ENCODE measurements at regions not wholly inside any gene's neighbourhood (a gene's known extent, or its start where the extent isn't known, plus 50 kb on each side); places are given as distances from the start of the nearest gene placed in this dataset.

DNA sequence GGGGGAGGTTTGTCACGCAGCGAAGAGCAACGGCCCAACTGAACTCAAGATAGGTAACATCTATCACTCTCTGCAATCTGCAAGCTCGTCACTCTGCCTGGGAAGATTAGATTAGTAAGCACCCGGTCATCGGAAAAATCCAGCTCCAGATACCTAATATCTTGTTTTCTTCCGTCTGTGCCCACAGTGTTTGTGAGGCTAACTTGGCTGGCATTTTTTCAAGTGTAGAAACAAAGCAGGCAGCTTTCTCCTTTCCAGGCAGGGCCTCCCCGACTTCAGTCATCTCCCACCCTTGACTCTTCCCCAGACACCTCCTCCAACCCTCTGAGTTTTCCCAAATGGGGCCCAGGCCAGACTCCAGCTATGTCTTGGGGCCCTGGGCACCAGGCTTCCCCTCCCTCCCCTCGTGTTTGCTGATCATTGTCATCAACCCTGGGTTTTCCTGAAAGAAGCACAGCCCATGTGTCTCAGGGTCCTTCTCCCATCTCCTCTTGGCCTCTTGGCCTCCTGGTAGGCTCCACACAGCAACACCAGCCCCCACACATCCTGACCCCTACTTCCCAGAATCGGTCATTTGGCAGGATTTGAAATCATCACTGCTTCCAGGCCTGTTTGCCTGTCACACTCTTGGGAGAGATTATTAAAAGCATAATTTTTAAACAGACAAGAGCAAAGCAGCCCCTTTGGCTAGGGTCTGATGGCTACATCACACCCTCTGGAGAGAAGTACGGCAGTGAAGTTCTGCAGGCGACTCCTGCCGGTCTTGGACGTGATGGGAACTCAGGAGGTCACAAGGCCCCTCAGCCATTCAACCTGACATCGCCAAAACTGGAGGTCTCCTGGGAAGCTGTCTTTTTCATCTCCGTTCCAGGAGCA lies 144.9 kb upstream of the ID2 start (continued):
- TF ChIP-seq, protein P1, sequence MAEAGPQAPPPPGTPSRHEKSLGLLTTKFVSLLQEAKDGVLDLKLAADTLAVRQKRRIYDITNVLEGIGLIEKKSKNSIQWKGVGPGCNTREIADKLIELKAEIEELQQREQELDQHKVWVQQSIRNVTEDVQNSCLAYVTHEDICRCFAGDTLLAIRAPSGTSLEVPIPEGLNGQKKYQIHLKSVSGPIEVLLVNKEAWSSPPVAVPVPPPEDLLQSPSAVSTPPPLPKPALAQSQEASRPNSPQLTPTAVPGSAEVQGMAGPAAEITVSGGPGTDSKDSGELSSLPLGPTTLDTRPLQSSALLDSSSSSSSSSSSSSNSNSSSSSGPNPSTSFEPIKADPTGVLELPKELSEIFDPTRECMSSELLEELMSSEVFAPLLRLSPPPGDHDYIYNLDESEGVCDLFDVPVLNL (CRISPR knock-in tag; IDR thresholded peaks at IDR 0.05; ENCODE audit: low read depth), result no peak
- TF ChIP-seq POLR2AphosphoS5 (IDR thresholded peaks at IDR 0.05; ENCODE audit: control insufficient read depth, insufficient read depth, low read depth, low read length), result no peak
- TF ChIP-seq MECOM (CRISPR knock-in tag; IDR thresholded peaks at IDR 0.05), result peak; percentile 45; the same call in 1 of the 2 replicates
- TF ChIP-seq, protein P2, sequence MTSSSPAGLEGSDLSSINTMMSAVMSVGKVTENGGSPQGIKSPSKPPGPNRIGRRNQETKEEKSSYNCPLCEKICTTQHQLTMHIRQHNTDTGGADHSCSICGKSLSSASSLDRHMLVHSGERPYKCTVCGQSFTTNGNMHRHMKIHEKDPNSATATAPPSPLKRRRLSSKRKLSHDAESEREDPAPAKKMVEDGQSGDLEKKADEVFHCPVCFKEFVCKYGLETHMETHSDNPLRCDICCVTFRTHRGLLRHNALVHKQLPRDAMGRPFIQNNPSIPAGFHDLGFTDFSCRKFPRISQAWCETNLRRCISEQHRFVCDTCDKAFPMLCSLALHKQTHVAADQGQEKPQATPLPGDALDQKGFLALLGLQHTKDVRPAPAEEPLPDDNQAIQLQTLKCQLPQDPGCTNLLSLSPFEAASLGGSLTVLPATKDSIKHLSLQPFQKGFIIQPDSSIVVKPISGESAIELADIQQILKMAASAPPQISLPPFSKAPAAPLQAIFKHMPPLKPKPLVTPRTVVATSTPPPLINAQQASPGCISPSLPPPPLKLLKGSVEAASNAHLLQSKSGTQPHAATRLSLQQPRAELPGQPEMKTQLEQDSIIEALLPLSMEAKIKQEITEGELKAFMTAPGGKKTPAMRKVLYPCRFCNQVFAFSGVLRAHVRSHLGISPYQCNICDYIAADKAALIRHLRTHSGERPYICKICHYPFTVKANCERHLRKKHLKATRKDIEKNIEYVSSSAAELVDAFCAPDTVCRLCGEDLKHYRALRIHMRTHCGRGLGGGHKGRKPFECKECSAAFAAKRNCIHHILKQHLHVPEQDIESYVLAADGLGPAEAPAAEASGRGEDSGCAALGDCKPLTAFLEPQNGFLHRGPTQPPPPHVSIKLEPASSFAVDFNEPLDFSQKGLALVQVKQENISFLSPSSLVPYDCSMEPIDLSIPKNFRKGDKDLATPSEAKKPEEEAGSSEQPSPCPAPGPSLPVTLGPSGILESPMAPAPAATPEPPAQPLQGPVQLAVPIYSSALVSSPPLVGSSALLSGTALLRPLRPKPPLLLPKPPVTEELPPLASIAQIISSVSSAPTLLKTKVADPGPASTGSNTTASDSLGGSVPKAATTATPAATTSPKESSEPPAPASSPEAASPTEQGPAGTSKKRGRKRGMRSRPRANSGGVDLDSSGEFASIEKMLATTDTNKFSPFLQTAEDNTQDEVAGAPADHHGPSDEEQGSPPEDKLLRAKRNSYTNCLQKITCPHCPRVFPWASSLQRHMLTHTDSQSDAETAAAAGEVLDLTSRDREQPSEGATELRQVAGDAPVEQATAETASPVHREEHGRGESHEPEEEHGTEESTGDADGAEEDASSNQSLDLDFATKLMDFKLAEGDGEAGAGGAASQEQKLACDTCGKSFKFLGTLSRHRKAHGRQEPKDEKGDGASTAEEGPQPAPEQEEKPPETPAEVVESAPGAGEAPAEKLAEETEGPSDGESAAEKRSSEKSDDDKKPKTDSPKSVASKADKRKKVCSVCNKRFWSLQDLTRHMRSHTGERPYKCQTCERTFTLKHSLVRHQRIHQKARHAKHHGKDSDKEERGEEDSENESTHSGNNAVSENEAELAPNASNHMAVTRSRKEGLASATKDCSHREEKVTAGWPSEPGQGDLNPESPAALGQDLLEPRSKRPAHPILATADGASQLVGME (CRISPR knock-in tag; IDR thresholded peaks at IDR 0.05), result no peak
- TF ChIP-seq ZNF324 (CRISPR knock-in tag; IDR thresholded peaks at IDR 0.05), result 0 out of 2 replicates have a peak, but pooled peaks have one; percentile 5
- TF ChIP-seq JUND (IDR thresholded peaks at IDR 0.05; ENCODE audit: borderline replicate concordance, low read depth, low read length), result peak; percentile 75; the same call in 1 of the 2 replicates
- TF ChIP-seq JUND (tag; IDR thresholded peaks at IDR 0.05; ENCODE audit: borderline replicate concordance, low read depth, low read length), result peak; percentile 53; the same call in 1 of the 3 replicates
- TF ChIP-seq TRIM24 (IDR thresholded peaks at IDR 0.05), result peak in 1 of 2 experiments; percentile 40; a peak in 1 of 4 replicates
- TF ChIP-seq CBFA2T3 (IDR thresholded peaks at IDR 0.05), result peak; percentile 79
- TF ChIP-seq RCOR1 (IDR thresholded peaks at IDR 0.05; ENCODE audit: borderline replicate concordance in 1 of 2, low read depth in 2 of 2, low read length in 2 of 2), result peak in 1 of 2 experiments; percentile 81; a peak in 1 of 4 replicates
- TF ChIP-seq, protein P3, sequence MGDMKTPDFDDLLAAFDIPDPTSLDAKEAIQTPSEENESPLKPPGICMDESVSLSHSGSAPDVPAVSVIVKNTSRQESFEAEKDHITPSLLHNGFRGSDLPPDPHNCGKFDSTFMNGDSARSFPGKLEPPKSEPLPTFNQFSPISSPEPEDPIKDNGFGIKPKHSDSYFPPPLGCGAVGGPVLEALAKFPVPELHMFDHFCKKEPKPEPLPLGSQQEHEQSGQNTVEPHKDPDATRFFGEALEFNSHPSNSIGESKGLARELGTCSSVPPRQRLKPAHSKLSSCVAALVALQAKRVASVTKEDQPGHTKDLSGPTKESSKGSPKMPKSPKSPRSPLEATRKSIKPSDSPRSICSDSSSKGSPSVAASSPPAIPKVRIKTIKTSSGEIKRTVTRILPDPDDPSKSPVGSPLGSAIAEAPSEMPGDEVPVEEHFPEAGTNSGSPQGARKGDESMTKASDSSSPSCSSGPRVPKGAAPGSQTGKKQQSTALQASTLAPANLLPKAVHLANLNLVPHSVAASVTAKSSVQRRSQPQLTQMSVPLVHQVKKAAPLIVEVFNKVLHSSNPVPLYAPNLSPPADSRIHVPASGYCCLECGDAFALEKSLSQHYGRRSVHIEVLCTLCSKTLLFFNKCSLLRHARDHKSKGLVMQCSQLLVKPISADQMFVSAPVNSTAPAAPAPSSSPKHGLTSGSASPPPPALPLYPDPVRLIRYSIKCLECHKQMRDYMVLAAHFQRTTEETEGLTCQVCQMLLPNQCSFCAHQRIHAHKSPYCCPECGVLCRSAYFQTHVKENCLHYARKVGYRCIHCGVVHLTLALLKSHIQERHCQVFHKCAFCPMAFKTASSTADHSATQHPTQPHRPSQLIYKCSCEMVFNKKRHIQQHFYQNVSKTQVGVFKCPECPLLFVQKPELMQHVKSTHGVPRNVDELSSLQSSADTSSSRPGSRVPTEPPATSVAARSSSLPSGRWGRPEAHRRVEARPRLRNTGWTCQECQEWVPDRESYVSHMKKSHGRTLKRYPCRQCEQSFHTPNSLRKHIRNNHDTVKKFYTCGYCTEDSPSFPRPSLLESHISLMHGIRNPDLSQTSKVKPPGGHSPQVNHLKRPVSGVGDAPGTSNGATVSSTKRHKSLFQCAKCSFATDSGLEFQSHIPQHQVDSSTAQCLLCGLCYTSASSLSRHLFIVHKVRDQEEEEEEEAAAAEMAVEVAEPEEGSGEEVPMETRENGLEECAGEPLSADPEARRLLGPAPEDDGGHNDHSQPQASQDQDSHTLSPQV (IDR thresholded peaks at IDR 0.05), result peak; percentile 41
- TF ChIP-seq RNF2 (IDR thresholded peaks at IDR 0.05), result peak; percentile 72; the same call in 1 of the 2 replicates
- TF ChIP-seq, protein P4, sequence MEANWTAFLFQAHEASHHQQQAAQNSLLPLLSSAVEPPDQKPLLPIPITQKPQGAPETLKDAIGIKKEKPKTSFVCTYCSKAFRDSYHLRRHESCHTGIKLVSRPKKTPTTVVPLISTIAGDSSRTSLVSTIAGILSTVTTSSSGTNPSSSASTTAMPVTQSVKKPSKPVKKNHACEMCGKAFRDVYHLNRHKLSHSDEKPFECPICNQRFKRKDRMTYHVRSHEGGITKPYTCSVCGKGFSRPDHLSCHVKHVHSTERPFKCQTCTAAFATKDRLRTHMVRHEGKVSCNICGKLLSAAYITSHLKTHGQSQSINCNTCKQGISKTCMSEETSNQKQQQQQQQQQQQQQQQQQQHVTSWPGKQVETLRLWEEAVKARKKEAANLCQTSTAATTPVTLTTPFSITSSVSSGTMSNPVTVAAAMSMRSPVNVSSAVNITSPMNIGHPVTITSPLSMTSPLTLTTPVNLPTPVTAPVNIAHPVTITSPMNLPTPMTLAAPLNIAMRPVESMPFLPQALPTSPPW (CRISPR knock-in tag; IDR thresholded peaks at IDR 0.05), result peak; percentile 27; the same call in 1 of the 2 replicates
- TF ChIP-seq CCNT2 (IDR thresholded peaks at IDR 0.05; ENCODE audit: borderline replicate concordance, extremely low read depth, insufficient read length, low read depth, low read length), result peak; percentile 46

Measured in K562 (cell line).